OCI-LY7 (cell line): ENCODE measurements at regions not wholly inside any gene's neighbourhood (a gene's known extent, or its start where the extent isn't known, plus 50 kb on each side); places are given as distances from the start of the nearest gene placed in this dataset.
"Not testable (repeated sequence)": the region's sequence is repeated elsewhere in the genome, so short reads cannot be mapped to it uniquely, and the experiment has no call there.

Experiments used
- EZH2phosphoT487 ChIP-seq: fragments of 200-600 bp; sonication (generic); IDR thresholded peaks from 2 replicates; pipeline ENCODE4 v1.6.1; 2018; ENCODE audit warnings: low read depth, borderline replicate concordance, mild to moderate bottlenecking, mixed run types, antibody characterized with exemption, low read length, moderate library complexity, mixed read lengths
- TF ChIP-seq, protein P1 (sequence below): fragments of 200-600 bp; sonication (generic); conservative IDR thresholded peaks from 2 replicates; pipeline ENCODE4 v1.5.1; 2014; ENCODE audit warnings: mild to moderate bottlenecking, antibody characterized with exemption, low read length, moderate library complexity, mixed read lengths

DNA sequence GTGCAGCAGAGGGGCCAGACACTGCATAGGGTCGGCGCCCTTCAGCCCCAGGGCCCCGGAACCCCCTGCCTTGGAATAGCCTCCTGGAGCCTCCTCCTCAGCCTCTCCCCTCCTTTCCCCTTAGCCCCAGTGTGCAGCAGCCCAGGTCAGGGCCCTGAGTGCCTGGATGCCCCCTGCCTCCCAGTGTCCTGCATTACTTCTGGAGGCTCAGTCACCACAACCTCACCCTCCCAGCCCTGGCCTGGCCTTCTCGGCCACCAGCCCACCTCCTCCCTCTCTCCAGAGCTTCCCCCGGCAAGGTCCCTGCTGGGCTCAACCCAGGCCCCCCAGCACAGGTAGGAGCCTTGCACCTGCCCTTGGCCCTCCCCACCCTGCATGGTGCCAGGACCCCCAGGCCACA lies 100.3 kb downstream of the TMEM121 start:
- TF ChIP-seq, protein P1, sequence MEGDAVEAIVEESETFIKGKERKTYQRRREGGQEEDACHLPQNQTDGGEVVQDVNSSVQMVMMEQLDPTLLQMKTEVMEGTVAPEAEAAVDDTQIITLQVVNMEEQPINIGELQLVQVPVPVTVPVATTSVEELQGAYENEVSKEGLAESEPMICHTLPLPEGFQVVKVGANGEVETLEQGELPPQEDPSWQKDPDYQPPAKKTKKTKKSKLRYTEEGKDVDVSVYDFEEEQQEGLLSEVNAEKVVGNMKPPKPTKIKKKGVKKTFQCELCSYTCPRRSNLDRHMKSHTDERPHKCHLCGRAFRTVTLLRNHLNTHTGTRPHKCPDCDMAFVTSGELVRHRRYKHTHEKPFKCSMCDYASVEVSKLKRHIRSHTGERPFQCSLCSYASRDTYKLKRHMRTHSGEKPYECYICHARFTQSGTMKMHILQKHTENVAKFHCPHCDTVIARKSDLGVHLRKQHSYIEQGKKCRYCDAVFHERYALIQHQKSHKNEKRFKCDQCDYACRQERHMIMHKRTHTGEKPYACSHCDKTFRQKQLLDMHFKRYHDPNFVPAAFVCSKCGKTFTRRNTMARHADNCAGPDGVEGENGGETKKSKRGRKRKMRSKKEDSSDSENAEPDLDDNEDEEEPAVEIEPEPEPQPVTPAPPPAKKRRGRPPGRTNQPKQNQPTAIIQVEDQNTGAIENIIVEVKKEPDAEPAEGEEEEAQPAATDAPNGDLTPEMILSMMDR, result not testable (repeated sequence)
- not testable (repeated sequence) for TF ChIP-seq EZH2phosphoT487
